GM20431 (cell line): ENCODE measurements at regions not wholly inside any gene's neighbourhood (a gene's known extent, or its start where the extent isn't known, plus 50 kb on each side); places are given as distances from the start of the nearest gene placed in this dataset.

Experiments used
- in situ Hi-C: fragments of 300-500 bp; cut with MseI, MboI; formaldehyde crosslinking; loops from one replicate; pipeline ENCODE4 v1.15.0; 2020; ENCODE audit warnings: low sequenced_read_pairs; ENCODE audit not compliant: unreplicated experiment

- in situ Hi-C loops, result loop anchor here (25.0 kb wide), 1 partner anchor 387 kb away; no protein-coding TSS in a partner anchor
Measured at GRCh38 chr13:100725472-100725871, 50.9 kb upstream of the TMTC4 start.

- in situ Hi-C loops, result no loop called here
Measured at GRCh38 chr13:100724568-100724967, 50.0 kb upstream of the TMTC4 start.
